Pulmonary artery endothelial cell (primary cell): ENCODE measurements at regions not wholly inside any gene's neighbourhood (a gene's known extent, or its start where the extent isn't known, plus 50 kb on each side); places are given as distances from the start of the nearest gene placed in this dataset.
"Not testable (repeated sequence)": the region's sequence is repeated elsewhere in the genome, so short reads cannot be mapped to it uniquely, and the experiment has no call there.

Experiments
- DNase-seq: peaks from one replicate; pipeline ENCODE4 v3.0.0-alpha.2; 2011; ENCODE audit warnings: low read depth, low spot score

- DNase-seq: no peak
Observed at GRCh38 chr2:122061206-122061605, 305.8 kb downstream of the TSN start.

DNA sequence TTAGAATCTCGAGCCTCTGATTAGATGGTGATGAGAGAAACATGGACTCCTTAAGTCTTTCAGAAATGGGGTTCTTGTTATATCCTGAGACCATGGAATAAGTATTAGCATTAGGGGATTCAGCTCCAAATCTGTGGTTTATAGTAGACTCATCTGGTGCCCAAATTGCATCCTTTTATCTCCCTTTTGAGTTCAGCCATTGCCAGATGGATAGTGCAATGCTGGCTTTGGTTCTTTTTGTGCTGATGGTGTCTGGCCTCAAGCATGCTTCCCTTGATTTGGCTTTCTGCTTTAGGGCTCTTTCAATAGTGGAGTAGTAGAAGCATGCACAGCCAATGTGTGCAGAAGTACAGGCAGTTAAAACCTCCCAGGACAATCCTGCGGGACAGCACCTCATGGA, 306.4 kb downstream of the TSN start:
- DNase-seq: no peak

DNA sequence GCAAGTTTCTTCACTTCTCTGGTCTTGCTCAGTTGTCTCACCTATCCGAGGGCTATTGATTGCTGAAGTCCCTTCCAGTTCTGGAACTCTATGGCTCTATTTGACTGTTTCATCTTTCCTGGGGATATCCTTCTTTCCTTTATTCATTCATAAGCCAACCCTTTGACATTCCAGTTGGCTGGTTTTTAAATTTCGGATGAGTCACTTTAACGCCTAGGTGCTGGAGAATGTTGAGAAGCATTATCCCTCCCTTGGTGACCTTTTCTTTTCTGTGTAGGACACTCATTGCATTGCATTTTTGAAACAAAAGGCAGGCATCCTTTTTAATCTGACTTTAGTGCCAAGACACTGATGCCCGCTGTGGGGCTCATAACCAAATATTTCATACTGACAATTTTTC, 307.1 kb downstream of the TSN start:
- DNase-seq: no peak

GRCh38 chr2:122063716-122064115, 308.3 kb downstream of the TSN start:
- DNase-seq: no peak

GRCh38 chr2:122070241-122070731, 314.8 kb downstream of the TSN start:
- DNase-seq: no peak

DNA sequence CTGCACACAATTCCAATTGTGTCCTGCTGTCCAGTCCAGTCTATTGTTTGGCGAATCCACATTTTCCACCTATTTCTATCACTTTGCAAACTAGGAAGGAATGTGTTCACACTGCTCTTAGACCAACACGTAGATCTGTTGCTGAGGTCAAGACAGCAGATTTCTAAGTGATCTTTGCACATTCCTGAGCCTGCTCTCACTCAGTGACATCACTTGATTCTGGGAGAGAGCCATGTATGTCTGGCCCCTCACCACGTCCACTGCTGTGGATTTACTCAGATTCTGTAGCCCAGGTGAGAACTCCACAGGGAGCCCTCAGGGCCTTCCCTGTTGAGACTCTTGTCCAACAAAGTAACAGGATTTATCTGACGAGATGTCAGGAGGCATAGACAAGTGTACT, 317.2 kb downstream of the TSN start:
- no peak for DNase-seq

DNA sequence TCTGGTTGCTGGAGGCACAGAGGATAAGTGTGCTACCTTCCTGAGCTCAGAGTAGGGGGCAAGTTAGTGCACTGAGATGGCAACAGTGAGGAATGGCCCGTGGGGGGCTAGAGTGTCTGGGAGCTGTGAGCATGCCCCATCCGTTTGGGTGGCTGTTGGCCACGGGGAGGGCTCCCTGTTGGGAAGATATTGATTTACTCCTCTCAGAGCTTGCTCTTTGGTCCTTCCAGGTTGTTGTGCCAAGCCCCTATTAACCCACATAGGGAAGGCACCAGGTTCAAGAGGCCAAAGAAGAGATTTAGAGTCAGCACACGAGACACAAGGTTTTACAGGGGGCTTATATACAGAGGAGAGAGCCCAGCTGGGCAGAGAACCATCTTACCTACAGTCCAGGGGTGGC, 318.8 kb downstream of the TSN start:
- no peak for DNase-seq

GRCh38 chr2:122075381-122075780, 319.9 kb downstream of the TSN start:
- DNase-seq: no peak

DNA sequence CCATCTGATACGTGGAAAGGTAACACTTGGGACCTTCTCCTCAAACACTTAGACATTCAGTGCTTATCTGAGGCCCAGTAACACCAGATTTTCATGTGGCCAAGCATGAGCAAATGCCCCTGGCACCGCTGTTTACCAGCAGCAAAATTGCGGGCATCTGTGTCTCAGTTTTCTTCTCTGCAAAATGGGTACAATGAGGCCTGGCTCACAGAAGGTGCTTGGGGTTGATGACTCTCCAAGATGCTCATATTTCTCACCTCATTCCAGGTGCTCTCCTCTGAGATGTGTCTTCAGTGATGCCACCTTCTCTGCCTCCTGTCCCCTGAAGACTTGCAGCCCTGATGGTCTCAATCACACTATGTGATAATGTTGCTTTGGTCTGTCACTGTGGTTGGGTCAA, 321.7 kb downstream of the TSN start:
- DNase-seq: no peak

- no peak for DNase-seq
Observed at GRCh38 chr2:122077771-122078170, 322.3 kb downstream of the TSN start.

- DNase-seq: no peak
Observed at GRCh38 chr2:122078451-122078850, 323.0 kb downstream of the TSN start.

- DNase-seq: no peak
Observed at GRCh38 chr2:122079844-122080243, 324.4 kb downstream of the TSN start.

DNA sequence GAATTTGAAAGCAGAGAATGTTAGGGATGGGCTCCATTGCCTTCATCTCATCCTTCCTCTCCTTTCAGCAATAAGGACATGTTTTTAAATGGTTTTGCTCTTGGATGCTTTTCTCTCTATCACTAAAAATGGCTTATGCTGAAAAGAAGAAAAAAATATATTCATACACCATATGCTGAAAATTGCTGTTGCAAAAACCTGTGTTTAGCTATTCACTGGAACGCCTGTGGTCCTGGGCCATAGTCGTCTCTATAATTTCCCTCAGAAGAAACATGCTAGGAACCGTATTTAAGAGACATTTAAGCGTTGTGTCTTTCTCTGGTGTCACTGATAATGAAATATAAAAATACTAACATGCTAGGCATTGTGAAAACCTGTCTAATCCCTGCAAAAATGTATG, 324.9 kb downstream of the TSN start:
- no peak for DNase-seq

DNA sequence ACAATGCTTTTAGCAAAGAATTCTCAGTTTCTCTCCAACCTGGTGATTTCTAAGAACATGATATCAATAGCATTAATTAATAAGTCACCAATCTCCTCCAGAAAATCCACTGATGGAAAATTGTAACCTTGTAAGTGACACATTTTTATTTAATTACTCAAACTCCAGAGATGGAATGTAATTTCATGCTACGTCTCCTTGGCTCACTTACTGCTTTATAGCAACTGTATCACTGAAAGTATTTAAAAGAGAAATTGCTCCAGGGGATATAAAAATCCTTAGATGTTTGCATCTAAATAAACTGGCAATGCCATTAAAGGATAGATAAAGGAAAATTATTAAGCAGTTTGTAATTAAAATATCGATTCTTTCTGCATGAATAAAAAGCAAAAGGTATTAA, 325.4 kb downstream of the TSN start:
- DNase-seq: no peak

GRCh38 chr2:122081751-122082150, 326.3 kb downstream of the TSN start:
- DNase-seq: no peak

DNA sequence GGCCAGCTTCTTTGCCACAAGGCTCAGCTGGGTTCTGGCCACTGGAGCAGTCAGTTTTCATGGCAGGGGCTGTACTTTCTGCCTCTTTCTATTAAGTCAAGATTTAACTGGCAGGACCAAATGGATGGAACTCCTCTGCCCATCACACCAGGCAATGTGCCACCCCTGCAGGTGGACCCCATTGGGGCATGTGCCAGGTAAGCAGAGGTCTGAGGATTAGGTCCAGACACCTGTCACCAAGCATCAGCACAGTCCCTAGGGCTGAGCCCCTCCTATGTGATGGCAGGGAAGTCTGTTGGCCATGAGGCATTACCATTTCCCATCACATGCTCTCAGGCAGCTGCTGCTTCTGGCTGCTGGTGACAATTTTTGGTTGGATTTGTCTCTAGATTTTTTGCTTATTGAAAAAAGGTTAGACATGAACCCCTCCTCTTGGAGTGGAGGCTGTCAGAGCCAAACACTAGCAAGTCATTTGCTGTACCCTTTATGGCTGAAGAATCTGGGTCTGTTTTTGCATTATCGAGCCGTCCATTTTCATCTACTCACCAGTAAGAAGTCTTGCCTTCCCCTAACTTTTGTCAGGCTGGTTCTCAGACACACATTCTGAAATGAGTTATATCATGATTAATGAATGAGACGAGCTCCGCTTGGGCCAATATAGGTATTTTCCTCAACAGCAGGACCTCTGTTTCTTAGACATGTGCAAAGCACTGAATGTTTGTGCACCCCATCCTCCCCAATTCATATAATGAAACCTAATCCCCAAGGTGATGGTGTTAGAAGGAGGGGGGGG, 328.0 kb downstream of the TSN start:
- DNase-seq: no peak

GRCh38 chr2:122085672-122086071, 330.2 kb downstream of the TSN start:
- DNase-seq: not testable (repeated sequence)

DNA sequence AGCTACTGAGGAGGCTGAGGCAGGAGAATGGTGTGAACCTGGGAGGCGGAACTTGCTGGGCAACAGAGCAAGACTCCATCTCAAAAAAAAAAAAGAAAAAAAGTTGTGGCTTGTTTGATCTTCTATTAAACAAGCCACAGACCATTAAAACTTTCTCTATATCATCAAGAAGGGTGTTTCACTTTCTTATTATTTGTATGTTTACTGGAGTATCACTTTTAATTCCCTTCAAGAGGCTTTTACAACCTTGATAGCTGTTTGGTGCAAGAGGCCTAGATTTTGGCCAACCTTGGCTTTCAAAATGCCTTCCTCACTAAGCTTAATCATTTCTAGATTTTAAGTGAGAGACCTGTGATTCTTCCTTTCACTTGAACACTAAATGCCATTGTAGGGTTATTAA, 339.1 kb downstream of the TSN start:
- no peak for DNase-seq

DNA sequence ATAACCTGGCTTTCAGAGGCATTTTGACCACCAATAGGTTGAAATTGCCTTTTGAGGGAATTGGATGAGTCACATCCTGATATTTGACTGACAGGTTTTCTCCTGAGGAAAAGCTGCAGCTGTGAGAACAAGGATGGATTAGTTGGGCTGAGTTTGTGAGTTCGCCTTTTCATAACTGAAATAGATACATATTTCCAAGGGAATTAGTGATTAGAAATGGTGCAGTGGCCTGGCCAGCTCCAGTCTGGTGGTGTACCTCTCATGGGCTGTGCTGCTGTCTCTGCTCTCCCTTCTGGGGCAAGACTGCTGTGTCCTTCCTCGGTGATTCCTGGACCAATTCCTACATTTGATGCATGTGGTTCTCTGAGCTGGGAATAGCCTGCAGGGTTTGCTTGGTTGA, 341.3 kb downstream of the TSN start:
- DNase-seq: no peak

GRCh38 chr2:122098306-122098705, 342.9 kb downstream of the TSN start:
- DNase-seq: no peak

DNA sequence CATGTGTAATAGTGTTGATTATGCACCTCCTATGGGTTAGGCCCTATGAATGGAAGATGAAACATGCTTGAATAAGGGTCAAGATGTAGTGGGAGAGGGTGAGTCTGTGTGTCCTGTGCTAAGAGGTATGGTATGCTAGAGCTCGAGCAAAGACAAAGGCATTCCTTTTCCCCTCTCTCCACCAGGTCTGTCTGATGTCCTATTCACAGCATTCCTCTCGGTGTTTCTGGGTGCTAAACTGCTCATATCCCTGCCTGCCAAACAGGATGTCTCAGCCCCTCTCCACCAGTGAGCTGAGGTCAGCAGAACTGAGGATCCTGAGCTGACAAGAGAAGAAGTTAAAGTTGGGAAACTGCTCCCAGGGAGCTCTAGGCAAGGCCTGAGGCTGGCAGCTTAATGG, 344.9 kb downstream of the TSN start:
- no peak for DNase-seq

DNA sequence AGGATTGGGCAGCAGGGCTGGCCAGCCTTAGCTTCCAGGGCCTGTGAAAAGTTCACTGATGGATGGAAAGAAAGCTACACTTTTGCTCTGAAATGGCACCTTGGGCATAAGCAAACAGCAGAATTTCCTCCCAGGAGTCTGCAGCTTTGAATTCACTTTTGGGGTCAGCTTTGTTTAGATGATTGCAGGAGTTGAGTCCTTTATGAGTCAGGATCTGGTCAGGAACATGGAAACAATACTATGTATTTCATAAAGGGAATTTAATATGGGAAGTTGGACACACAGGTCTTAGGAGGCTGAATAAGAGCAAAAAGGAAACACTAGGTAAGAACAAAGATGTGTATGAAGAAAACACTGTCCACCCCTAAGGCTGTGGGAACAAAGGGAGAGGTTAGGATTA, 345.3 kb downstream of the TSN start:
- no peak for DNase-seq

GRCh38 chr2:122101319-122101718, 345.9 kb downstream of the TSN start:
- no peak for DNase-seq
